GM19035 (cell line): ENCODE measurements at regions not wholly inside any gene's neighbourhood (a gene's known extent, or its start where the extent isn't known, plus 50 kb on each side); places are given as distances from the start of the nearest gene placed in this dataset.

Source experiments
- ATAC-seq: cut with Tn5 transposase; IDR thresholded peaks from one replicate; pipeline ENCODE4 v1.9.1; 2021; ENCODE audit not compliant: unreplicated experiment

- no peak for ATAC-seq
These were observed 298.6 kb downstream of the PABPC4L start for GRCh38 chr4:133903029-133903428.

GRCh38 chr4:133891011-133891410 lies 310.6 kb downstream of the PABPC4L start:
- ATAC-seq, result no peak

- no peak for ATAC-seq
These were observed 313.9 kb downstream of the PABPC4L start for GRCh38 chr4:133887723-133888122.

- no peak for ATAC-seq
These were observed 332.1 kb downstream of the PABPC4L start for GRCh38 chr4:133869486-133869885.

GRCh38 chr4:133868856-133869255 lies 332.7 kb downstream of the PABPC4L start:
- no peak for ATAC-seq

- no peak for ATAC-seq
These were observed 335.3 kb downstream of the PABPC4L start for GRCh38 chr4:133866328-133866699.

GRCh38 chr4:133865612-133866327 lies 335.8 kb downstream of the PABPC4L start:
- no peak for ATAC-seq

- ATAC-seq, result no peak
These were observed 338.4 kb downstream of the PABPC4L start for GRCh38 chr4:133863153-133863552.

GRCh38 chr4:133856731-133857355 lies 344.7 kb downstream of the PABPC4L start:
- no peak for ATAC-seq

- ATAC-seq, result no peak
These were observed 346.6 kb downstream of the PABPC4L start for GRCh38 chr4:133855001-133855400.

- ATAC-seq, result no peak
These were observed 362.3 kb downstream of the PABPC4L start for GRCh38 chr4:133839326-133839725.

- no peak for ATAC-seq
These were observed 378.4 kb downstream of the PABPC4L start for GRCh38 chr4:133823177-133823576.

GRCh38 chr4:133812954-133813353 lies 388.6 kb downstream of the PABPC4L start:
- no peak for ATAC-seq

- no peak for ATAC-seq
These were observed 389.4 kb downstream of the PABPC4L start for GRCh38 chr4:133812236-133812635.

GRCh38 chr4:133808151-133808550 lies 393.4 kb downstream of the PABPC4L start:
- ATAC-seq, result no peak

- no peak for ATAC-seq
These were observed 398.2 kb downstream of the PABPC4L start for GRCh38 chr4:133803341-133803740.

GRCh38 chr4:133802359-133803140 lies 399.0 kb downstream of the PABPC4L start:
- no peak for ATAC-seq

- no peak for ATAC-seq
These were observed 399.7 kb downstream of the PABPC4L start for GRCh38 chr4:133801883-133802282.

- no peak for ATAC-seq
These were observed 400.6 kb downstream of the PABPC4L start for GRCh38 chr4:133800966-133801365.

- no peak for ATAC-seq
These were observed 401.8 kb downstream of the PABPC4L start for GRCh38 chr4:133799717-133800315.

- ATAC-seq, result no peak
These were observed 423.9 kb downstream of the PABPC4L start for GRCh38 chr4:133777661-133778060.

- ATAC-seq, result no peak
These were observed 424.6 kb downstream of the PABPC4L start for GRCh38 chr4:133776961-133777360.
